ENCODE measurements at regions not wholly inside any gene's neighbourhood (a gene's known extent, or its start where the extent isn't known, plus 50 kb on each side); places are given as distances from the start of the nearest gene placed in this dataset.

- no peak for TF ChIP-seq EZH2 (IDR thresholded peaks at IDR 0.05)
- no peak for TF ChIP-seq CTCF (IDR thresholded peaks at IDR 0.05)
These were observed 1674.1 kb downstream of the PCDH7 start for GRCh38 chr4:32394255-32394654.

Measured in neural progenitor cell (in vitro differentiated cells).